ENCODE measurements at regions not wholly inside any gene's neighbourhood (a gene's known extent, or its start where the extent isn't known, plus 50 kb on each side); places are given as distances from the start of the nearest gene placed in this dataset.

GRCh38 chrX:989959-990510 is 222.4 kb downstream of the CRLF2 start:
- peaks cover 3% of the 10 kb centered on the region; the same call in 1 of the 2 replicates for H3K23me2 ChIP-seq (ENCODE audit: low read depth, low read length)

More at GRCh38 chrX:989959-990510, 222.4 kb downstream of the CRLF2 start:
- Histone ChIP-seq H3K79me1 (ENCODE audit: low read depth, low read length) (no peaks in the 10 kb centered on the region), H3K27ac (ENCODE audit: low read depth, low read length) (no peak overlapping the region), H4K91ac (replicated peaks; ENCODE audit: insufficient read length, low read length) (no peak overlapping the region), H3K56ac (replicated peaks; ENCODE audit: insufficient read length, low read depth, low read length) (no peak overlapping the region), H4K20me1 (replicated peaks in 1 of 2; ENCODE audit: control insufficient read depth in 1 of 2, insufficient read depth in 2 of 2, low read length in 2 of 2) (peaks cover 0 to 1% of the 10 kb centered on the region in 2 experiments), H2BK5ac (ENCODE audit: low read depth, low read length) (0 out of 2 replicates have a peak overlapping the region, but pooled peaks have one; percentile 24), H3K79me2 (ENCODE audit: control insufficient read depth in 1 of 2, insufficient read depth in 2 of 2, low read length in 2 of 2) (no peaks in the 10 kb centered on the region), H2AK5ac (ENCODE audit: low read depth, low read length) (no peak overlapping the region), H4K8ac (ENCODE audit: extremely low read depth, insufficient read depth, low read length) (no peak overlapping the region; the same call in 1 of the 2 replicates), H3K4me1 (replicated peaks in 1 of 4; ENCODE audit: control insufficient read depth in 3 of 4, insufficient read depth in 4 of 4, low read length in 3 of 4) (no peaks in the 10 kb centered on the region), H3K27me3 (replicated peaks in 1 of 4; ENCODE audit: control insufficient read depth in 3 of 4, extremely low read depth in 1 of 4, insufficient read depth in 3 of 4, low read length in 3 of 4) (no peaks in the 10 kb centered on the region; a peak in 1 of 7 replicates), H2BK120ac (replicated peaks; ENCODE audit: low read depth, low read length) (no peak overlapping the region), H3K36me3 (ENCODE audit: control insufficient read depth in 2 of 4, insufficient read depth in 4 of 4, low read length in 3 of 4) (no peaks in the 10 kb centered on the region), H3K9me3 (ENCODE audit: insufficient read depth in 2 of 2, low read depth in 1 of 2, low read length in 1 of 2) (peaks cover 0 to 8% of the 10 kb centered on the region in 2 experiments; a peak in 2 of 4 replicates), H2AFZ (ENCODE audit: low read length) (no peak overlapping the region), H3K18ac (ENCODE audit: extremely low read depth, low read length) (no peak overlapping the region), H4K5ac (ENCODE audit: insufficient read length, low read depth, low read length) (no peak overlapping the region), H2BK15ac (ENCODE audit: low read length) (no peak overlapping the region), H3K4ac (replicated peaks; ENCODE audit: insufficient read length, low read depth, low read length) (no peak overlapping the region), H3K14ac (ENCODE audit: insufficient read length) (no peak overlapping the region), H3K4me2 (ENCODE audit: insufficient read depth in 1 of 2, low read depth in 2 of 2, low read length in 2 of 2) (peak overlapping the region; percentile 9 to 12; a peak in 2 of 4 replicates), H3K23ac (ENCODE audit: insufficient read length) (no peak overlapping the region), H2BK12ac (ENCODE audit: low read depth, low read length) (no peak overlapping the region), H3K4me3 (ENCODE audit: extremely low read depth in 1 of 4, insufficient read depth in 2 of 4, low read depth in 3 of 4, low read length in 4 of 4) (peak overlapping the region in 1 of 4 experiments; percentile 13; a peak in 1 of 8 replicates), H3K9ac (replicated peaks in 1 of 4; ENCODE audit: extremely low read depth in 1 of 4, low read depth in 3 of 4, low read length in 3 of 4) (0 out of 7 replicates have a peak overlapping the region, but pooled peaks of 1 of the 4 experiments have one; percentile 17), H2BK20ac (ENCODE audit: low read length) (no peak overlapping the region)
- ChIA-PET POLR2A (ENCODE audit: partially characterized antibody) (no interaction called here), CTCF (ENCODE audit: partially characterized antibody) (no interaction called here)
- DNase-seq (ENCODE audit: low read depth in 1 of 2, low spot score in 2 of 2) (no peak), FAIRE-seq (no peak)
- peak; percentile 95 for TF ChIP-seq YY1 (IDR thresholded peaks at IDR 0.05; ENCODE audit: low read depth, low read length)
- no peak for TF ChIP-seq NRF1 (IDR thresholded peaks at IDR 0.05; ENCODE audit: low read depth, low read length)
- peak; percentile 28; the same call in 1 of the 2 replicates for TF ChIP-seq E2F6 (IDR thresholded peaks at IDR 0.05)
- 81% methylated on average over 24 of the region's 25 CpGs; no CpG with 5 or more reads in 1 of the 2 experiments for WGBS, 2 experiments (ENCODE audit: extremely low coverage in 1 of 2, insufficient coverage in 1 of 2, insufficient read length in 1 of 2, insufficient replicate concordance in 2 of 2, low coverage in 1 of 2, low lambda C conversion rate in 2 of 2, missing lambda C conversion rate in 1 of 2)

All from H1 (cell line).